MM.1S (cell line): ENCODE measurements at regions not wholly inside any gene's neighbourhood (a gene's known extent, or its start where the extent isn't known, plus 50 kb on each side); places are given as distances from the start of the nearest gene placed in this dataset.

Source experiments
- DNase-seq: peaks from one replicate; pipeline ENCODE4 v3.0.0-alpha.2; 2015
- H2AFZ ChIP-seq: fragments of 300-600 bp; sonication (generic); 2 replicates; pipeline ENCODE4 v1.6.0; 2016; ENCODE audit warnings: antibody characterized with exemption, low read length
- H3F3A ChIP-seq: fragments of 300-600 bp; sonication (generic); 2 replicates; pipeline ENCODE4 v1.6.1; 2016; ENCODE audit warnings: mild to moderate bottlenecking, antibody characterized with exemption, low read length, moderate library complexity, mixed read lengths; ENCODE audit not compliant: insufficient read depth
- H3K27ac ChIP-seq: fragments of 300-600 bp; sonication (generic); 2 replicates; pipeline ENCODE4 v1.5.1; 2016; ENCODE audit warnings: mild to moderate bottlenecking, low read length
- H3K27me3 ChIP-seq: fragments of 300-600 bp; sonication (generic); replicated peaks from 2 replicates; pipeline ENCODE4 v1.6.0; 2016; ENCODE audit warnings: low read length; ENCODE audit not compliant: insufficient read depth
- H3K36me3 ChIP-seq: fragments of 300-600 bp; sonication (generic); replicated peaks from 2 replicates; pipeline ENCODE4 v1.6.1; 2016; ENCODE audit warnings: mild to moderate bottlenecking, low read length, mixed read lengths; ENCODE audit not compliant: insufficient read depth
- H3K4me1 ChIP-seq: fragments of 300-600 bp; sonication (generic); 2 replicates; pipeline ENCODE4 v1.6.1; 2016; ENCODE audit warnings: low read length, mixed read lengths
- H3K4me2 ChIP-seq: fragments of 300-600 bp; sonication (generic); 2 replicates; pipeline ENCODE4 v1.6.0; 2016; ENCODE audit warnings: low read depth, low read length
- H3K4me3 ChIP-seq: fragments of 300-600 bp; sonication (generic); 2 replicates; pipeline ENCODE4 v1.5.1; 2016; ENCODE audit warnings: low read length, mixed read lengths
- H3K79me2 ChIP-seq: fragments of 300-600 bp; sonication (generic); 2 replicates; pipeline ENCODE4 v1.6.1; 2016; ENCODE audit warnings: mixed run types, low read length, mixed read lengths
- H3K9ac ChIP-seq: fragments of 300-600 bp; sonication (generic); 2 replicates; pipeline ENCODE4 v1.6.1; 2016; ENCODE audit warnings: low read length, mixed read lengths
- H3K9me2 ChIP-seq: fragments of 300-600 bp; sonication (generic); replicated peaks from 2 replicates; pipeline ENCODE4 v1.6.1; 2016; ENCODE audit warnings: mild to moderate bottlenecking, low read length, mixed read lengths; ENCODE audit not compliant: insufficient read depth
- H3K9me3 ChIP-seq: fragments of 300-600 bp; sonication (generic); replicated peaks from 2 replicates; pipeline ENCODE4 v1.6.1; 2016; ENCODE audit warnings: mild to moderate bottlenecking, low read length, mixed read lengths; ENCODE audit not compliant: insufficient read depth
- H4K20me1 ChIP-seq: fragments of 300-600 bp; sonication (generic); 2 replicates; pipeline ENCODE4 v1.6.1; 2016; ENCODE audit warnings: mild to moderate bottlenecking, low read length, moderate library complexity, mixed read lengths; ENCODE audit not compliant: insufficient read depth
- CTCF ChIP-seq: fragments of 300-600 bp; sonication (generic); IDR thresholded peaks from 2 replicates; pipeline ENCODE4 v1.5.1; 2016; ENCODE audit warnings: antibody characterized with exemption, low read length, mixed read lengths
- EZH2 ChIP-seq: fragments of 300-600 bp; sonication (generic); optimal IDR thresholded peaks from 2 replicates; pipeline ENCODE3; 2017; ENCODE audit warnings: low read depth, mild to moderate bottlenecking, antibody characterized with exemption, low read length, mixed read lengths
- EZH2phosphoT487 ChIP-seq: fragments of 300-600 bp; sonication (generic); IDR thresholded peaks from 2 replicates; pipeline ENCODE4 v1.6.1; 2018; ENCODE audit warnings: antibody characterized with exemption, low read length

GRCh38 chrX:1824855-1825254 is 210.0 kb downstream of the ASMT start:
- H2AFZ ChIP-seq = no peak overlapping the region
- DNase-seq = no peak
- H3K9me3 ChIP-seq = no peaks in the 10 kb centered on the region
- no peak overlapping the region for H3K9ac ChIP-seq
- H3K79me2 ChIP-seq = no peaks in the 10 kb centered on the region
- no peak overlapping the region for H3K27ac ChIP-seq
- H3K4me1 ChIP-seq = no peaks in the 10 kb centered on the region
- TF ChIP-seq CTCF (no peak), EZH2phosphoT487 (no peak), EZH2 (no peak)
- H3K4me3 ChIP-seq = no peak overlapping the region
- H3F3A ChIP-seq = no peaks in the 10 kb centered on the region
- H3K4me2 ChIP-seq = no peak overlapping the region
- H3K36me3 ChIP-seq = no peaks in the 10 kb centered on the region
- no peaks in the 10 kb centered on the region for H3K9me2 ChIP-seq
- no peaks in the 10 kb centered on the region for H3K27me3 ChIP-seq
- H4K20me1 ChIP-seq = no peaks in the 10 kb centered on the region

GRCh38 chrX:1833656-1834360 is 218.9 kb downstream of the ASMT start:
- Histone ChIP-seq H3K27ac (no peak overlapping the region), H4K20me1 (no peaks in the 10 kb centered on the region), H3F3A (no peaks in the 10 kb centered on the region), H3K9me2 (no peaks in the 10 kb centered on the region), H3K27me3 (no peaks in the 10 kb centered on the region), H3K4me3 (no peak overlapping the region), H3K9me3 (no peaks in the 10 kb centered on the region), H3K4me1 (no peaks in the 10 kb centered on the region), H3K79me2 (no peaks in the 10 kb centered on the region), H3K4me2 (no peak overlapping the region), H2AFZ (no peak overlapping the region), H3K36me3 (no peaks in the 10 kb centered on the region), H3K9ac (no peak overlapping the region)
- DNase-seq = no peak
- TF ChIP-seq EZH2 (no peak), CTCF (no peak), EZH2phosphoT487 (no peak)

GRCh38 chrX:1835056-1835455 is 220.2 kb downstream of the ASMT start:
- no peak overlapping the region for H3K9ac ChIP-seq
- H3K4me3 ChIP-seq = no peak overlapping the region
- H3K79me2 ChIP-seq = no peaks in the 10 kb centered on the region
- H3K27ac ChIP-seq = no peak overlapping the region
- DNase-seq = no peak
- no peak for TF ChIP-seq CTCF
- no peak for TF ChIP-seq EZH2phosphoT487
- TF ChIP-seq EZH2 = no peak
- H3K9me3 ChIP-seq = no peaks in the 10 kb centered on the region
- H3K27me3 ChIP-seq = no peaks in the 10 kb centered on the region
- H3K4me2 ChIP-seq = no peak overlapping the region
- no peaks in the 10 kb centered on the region for H4K20me1 ChIP-seq
- no peak overlapping the region for H2AFZ ChIP-seq
- H3K4me1 ChIP-seq = no peaks in the 10 kb centered on the region
- no peaks in the 10 kb centered on the region for H3F3A ChIP-seq
- no peaks in the 10 kb centered on the region for H3K9me2 ChIP-seq
- no peaks in the 10 kb centered on the region for H3K36me3 ChIP-seq
